Peyer's patch (tissue), 4 donors: ENCODE measurements at regions not wholly inside any gene's neighbourhood (a gene's known extent, or its start where the extent isn't known, plus 50 kb on each side); places are given as distances from the start of the nearest gene placed in this dataset.
A peak's percentile ranks its signal among the peaks of the same experiment; 100 is the strongest.

Source experiments
- DNase-seq, 3 donors: peaks; one replicate each; pipeline ENCODE4 v3.0.0-alpha.2; 2017 to 2019
- H3K27ac ChIP-seq, 4 donors: fragments of 200-600 bp; sonication (generic); one replicate each; pipeline ENCODE4 v1.5.1; 2016 to 2019
- H3K27me3 ChIP-seq, 2 donors: fragments of 200-600 bp; sonication (generic); one replicate each; pipeline ENCODE4 v1.5.1; 2019
- H3K36me3 ChIP-seq, 3 donors: fragments of 200-600 bp; sonication (generic); one replicate each; pipeline ENCODE4 v1.5.1; 2016 to 2019
- H3K4me1 ChIP-seq, 4 donors: fragments of 200-600 bp; sonication (generic); one replicate each; pipeline ENCODE4 v1.5.1; 2016 to 2019
- H3K4me3 ChIP-seq, 4 donors: fragments of 200-600 bp; sonication (generic); 1 replicate in 3 of 4; 2 replicates in 1 of 4; pipeline ENCODE4 v1.5.1; 2016 to 2019; ENCODE audit warnings: mild to moderate bottlenecking in 1 of 4
- H3K9me3 ChIP-seq, 4 donors: fragments of 200-600 bp; sonication (generic); one replicate each; pipeline ENCODE4 v1.5.1; 2016 to 2019; ENCODE audit warnings: mild to moderate bottlenecking in 1 of 4
- POLR2A ChIP-seq, 2 donors: fragments of 450-650 bp; IDR thresholded peaks; one replicate each; pipeline ENCODE4 v1.5.1; 2017; ENCODE audit warnings: antibody characterized with exemption in 2 of 2, mild to moderate bottlenecking in 2 of 2, moderate library complexity in 2 of 2
- TF ChIP-seq, protein P1 (sequence below), 6 experiments: fragments of 450-650 bp in 4 of 6; fragments of 200-600 bp in 2 of 6; sonication (generic) in 1 of 6; IDR thresholded peaks; one replicate each; pipeline ENCODE4 v1.5.1; 2017 to 2019; ENCODE audit warnings: antibody characterized with exemption in 6 of 6, mild to moderate bottlenecking in 3 of 6, moderate library complexity in 1 of 6

DNA sequence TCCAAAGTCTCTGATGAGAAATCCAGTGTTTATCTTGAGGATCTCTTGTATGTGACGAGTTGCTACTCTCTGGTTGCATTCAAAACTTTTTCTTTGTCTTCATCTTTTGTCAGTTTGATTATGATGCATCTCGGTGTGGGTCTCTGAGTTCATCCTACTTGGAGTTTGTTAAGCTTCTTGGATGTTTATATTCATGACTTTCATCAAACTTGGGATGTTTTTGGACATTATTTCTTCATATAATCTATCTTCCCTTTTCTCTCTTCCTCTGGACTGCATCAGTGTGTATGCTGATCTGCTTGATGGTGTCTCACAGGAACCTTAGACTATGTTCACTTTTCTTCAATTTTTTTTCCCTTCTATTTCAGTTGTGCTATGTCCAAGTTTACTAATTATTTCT lies 320.4 kb downstream of the TLE3 start:
- no peak for DNase-seq
- TF ChIP-seq, protein P1, sequence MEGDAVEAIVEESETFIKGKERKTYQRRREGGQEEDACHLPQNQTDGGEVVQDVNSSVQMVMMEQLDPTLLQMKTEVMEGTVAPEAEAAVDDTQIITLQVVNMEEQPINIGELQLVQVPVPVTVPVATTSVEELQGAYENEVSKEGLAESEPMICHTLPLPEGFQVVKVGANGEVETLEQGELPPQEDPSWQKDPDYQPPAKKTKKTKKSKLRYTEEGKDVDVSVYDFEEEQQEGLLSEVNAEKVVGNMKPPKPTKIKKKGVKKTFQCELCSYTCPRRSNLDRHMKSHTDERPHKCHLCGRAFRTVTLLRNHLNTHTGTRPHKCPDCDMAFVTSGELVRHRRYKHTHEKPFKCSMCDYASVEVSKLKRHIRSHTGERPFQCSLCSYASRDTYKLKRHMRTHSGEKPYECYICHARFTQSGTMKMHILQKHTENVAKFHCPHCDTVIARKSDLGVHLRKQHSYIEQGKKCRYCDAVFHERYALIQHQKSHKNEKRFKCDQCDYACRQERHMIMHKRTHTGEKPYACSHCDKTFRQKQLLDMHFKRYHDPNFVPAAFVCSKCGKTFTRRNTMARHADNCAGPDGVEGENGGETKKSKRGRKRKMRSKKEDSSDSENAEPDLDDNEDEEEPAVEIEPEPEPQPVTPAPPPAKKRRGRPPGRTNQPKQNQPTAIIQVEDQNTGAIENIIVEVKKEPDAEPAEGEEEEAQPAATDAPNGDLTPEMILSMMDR (IDR thresholded peaks at IDR 0.05) = no peak
- TF ChIP-seq POLR2A (IDR thresholded peaks at IDR 0.05) = no peak
- H3K27ac ChIP-seq = no peak overlapping the region
- no peaks in the 10 kb centered on the region for H3K27me3 ChIP-seq
- H3K36me3 ChIP-seq = no peaks in the 10 kb centered on the region
- H3K4me1 ChIP-seq = no peaks in the 10 kb centered on the region
- H3K9me3 ChIP-seq = no peaks in the 10 kb centered on the region
- H3K4me3 ChIP-seq = no peak overlapping the region

- H3K9me3 ChIP-seq = no peaks in the 10 kb centered on the region
- no peak for TF ChIP-seq POLR2A (IDR thresholded peaks at IDR 0.05)
- TF ChIP-seq, protein P1 (IDR thresholded peaks at IDR 0.05) = no peak
- H3K4me3 ChIP-seq = no peak overlapping the region
- no peaks in the 10 kb centered on the region for H3K36me3 ChIP-seq
- DNase-seq = peak in 1 of 3 donors; percentile 21
- no peak overlapping the region for H3K27ac ChIP-seq
- no peaks in the 10 kb centered on the region for H3K4me1 ChIP-seq
- no peaks in the 10 kb centered on the region for H3K27me3 ChIP-seq
Observed at GRCh38 chr15:69780374-69780773, 317.3 kb downstream of the TLE3 start.

- TF ChIP-seq POLR2A (IDR thresholded peaks at IDR 0.05) = no peak
- TF ChIP-seq, protein P1 (IDR thresholded peaks at IDR 0.05) = no peak
- Histone ChIP-seq H3K27ac (no peak overlapping the region), H3K4me3 (no peak overlapping the region), H3K9me3 (no peaks in the 10 kb centered on the region), H3K36me3 (no peaks in the 10 kb centered on the region), H3K4me1 (no peaks in the 10 kb centered on the region), H3K27me3 (no peaks in the 10 kb centered on the region)
- DNase-seq = no peak
Observed at GRCh38 chr15:69780981-69781380, 316.7 kb downstream of the TLE3 start.

- TF ChIP-seq, protein P1 (IDR thresholded peaks at IDR 0.05) = no peak
- TF ChIP-seq POLR2A (IDR thresholded peaks at IDR 0.05) = no peak
Observed at GRCh38 chr15:69781411-69782125, 316.1 kb downstream of the TLE3 start.

GRCh38 chr15:69782139-69782658 lies 315.5 kb downstream of the TLE3 start:
- no peak for TF ChIP-seq POLR2A (IDR thresholded peaks at IDR 0.05)
- TF ChIP-seq, protein P1 (IDR thresholded peaks at IDR 0.05) = no peak
- H3K27me3 ChIP-seq = no peaks in the 10 kb centered on the region

More at GRCh38 chr15:69781411-69782125, 316.1 kb downstream of the TLE3 start:
- no peak for DNase-seq
- no peaks in the 10 kb centered on the region for H3K9me3 ChIP-seq
- no peaks in the 10 kb centered on the region for H3K36me3 ChIP-seq
- H3K4me1 ChIP-seq = no peaks in the 10 kb centered on the region
- no peak overlapping the region for H3K27ac ChIP-seq
- H3K27me3 ChIP-seq = no peaks in the 10 kb centered on the region
- no peak overlapping the region for H3K4me3 ChIP-seq

More at GRCh38 chr15:69782139-69782658, 315.5 kb downstream of the TLE3 start:
- Histone ChIP-seq H3K27ac (no peak overlapping the region), H3K9me3 (no peaks in the 10 kb centered on the region), H3K4me3 (no peak overlapping the region), H3K36me3 (no peaks in the 10 kb centered on the region), H3K4me1 (no peaks in the 10 kb centered on the region)
- DNase-seq = no peak
